PC-9 (cell line): ENCODE measurements at regions not wholly inside any gene's neighbourhood (a gene's known extent, or its start where the extent isn't known, plus 50 kb on each side); places are given as distances from the start of the nearest gene placed in this dataset.

Experiments
- EZH2 ChIP-seq: fragments of 200-600 bp; sonication (generic); IDR thresholded peaks from 2 replicates; pipeline ENCODE4 v1.8.0; 2017; ENCODE audit warnings: antibody characterized with exemption, low read depth
- TF ChIP-seq, protein P1 (sequence below): fragments of 200-600 bp; sonication (generic); conservative IDR thresholded peaks from 2 replicates; pipeline ENCODE4 v1.6.1; 2017; ENCODE audit warnings: mixed run types, antibody characterized with exemption, mild to moderate bottlenecking, moderate library complexity

DNA sequence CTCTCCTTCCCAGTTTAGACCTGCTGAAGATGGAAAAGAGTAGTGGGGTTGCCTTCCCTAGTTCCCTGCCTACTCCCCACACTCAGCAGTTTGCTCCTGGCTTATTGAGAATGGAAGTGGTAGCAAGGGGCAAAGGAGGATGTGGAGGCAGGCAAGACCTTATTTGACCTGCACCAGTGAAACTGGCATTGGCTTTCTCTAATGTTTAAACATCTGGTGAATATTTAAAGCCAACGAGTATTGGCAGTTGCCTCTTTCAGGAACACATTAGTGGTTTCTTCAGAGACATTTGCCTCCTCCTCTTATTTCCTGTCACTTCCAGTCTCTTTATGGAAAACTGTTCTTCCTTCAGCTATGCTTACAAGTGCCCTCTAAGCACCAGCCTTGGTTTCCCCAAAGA is 62.4 kb upstream of the VAV3 start:
- TF ChIP-seq, protein P1, sequence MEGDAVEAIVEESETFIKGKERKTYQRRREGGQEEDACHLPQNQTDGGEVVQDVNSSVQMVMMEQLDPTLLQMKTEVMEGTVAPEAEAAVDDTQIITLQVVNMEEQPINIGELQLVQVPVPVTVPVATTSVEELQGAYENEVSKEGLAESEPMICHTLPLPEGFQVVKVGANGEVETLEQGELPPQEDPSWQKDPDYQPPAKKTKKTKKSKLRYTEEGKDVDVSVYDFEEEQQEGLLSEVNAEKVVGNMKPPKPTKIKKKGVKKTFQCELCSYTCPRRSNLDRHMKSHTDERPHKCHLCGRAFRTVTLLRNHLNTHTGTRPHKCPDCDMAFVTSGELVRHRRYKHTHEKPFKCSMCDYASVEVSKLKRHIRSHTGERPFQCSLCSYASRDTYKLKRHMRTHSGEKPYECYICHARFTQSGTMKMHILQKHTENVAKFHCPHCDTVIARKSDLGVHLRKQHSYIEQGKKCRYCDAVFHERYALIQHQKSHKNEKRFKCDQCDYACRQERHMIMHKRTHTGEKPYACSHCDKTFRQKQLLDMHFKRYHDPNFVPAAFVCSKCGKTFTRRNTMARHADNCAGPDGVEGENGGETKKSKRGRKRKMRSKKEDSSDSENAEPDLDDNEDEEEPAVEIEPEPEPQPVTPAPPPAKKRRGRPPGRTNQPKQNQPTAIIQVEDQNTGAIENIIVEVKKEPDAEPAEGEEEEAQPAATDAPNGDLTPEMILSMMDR = no peak
- no peak for TF ChIP-seq EZH2
